ENCODE measurements at regions not wholly inside any gene's neighbourhood (a gene's known extent, or its start where the extent isn't known, plus 50 kb on each side); places are given as distances from the start of the nearest gene placed in this dataset.

DNA sequence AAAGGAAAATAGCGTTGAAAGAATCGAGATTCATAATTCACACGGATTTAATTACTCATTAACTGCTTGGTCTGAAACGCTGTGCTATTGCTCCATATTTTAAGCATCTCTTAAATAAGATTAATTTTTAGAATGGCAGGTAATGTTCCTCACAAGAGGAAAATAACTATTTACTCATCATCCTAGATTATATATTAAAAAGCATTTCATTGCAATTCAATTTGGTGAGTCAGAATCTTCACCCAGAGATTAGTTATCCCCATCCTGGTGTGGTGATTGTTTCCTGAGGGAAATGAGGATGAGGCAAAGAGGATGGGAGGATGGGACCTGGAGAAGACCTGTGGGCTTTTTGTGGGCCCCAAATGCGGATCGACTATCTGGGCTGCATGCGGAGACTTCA, 145.5 kb upstream of the MAP1B start:
- Histone ChIP-seq H3K4me1 (no peaks in the 10 kb centered on the region), H3K9me3 (no peaks in the 10 kb centered on the region), H3K4me3 (no peak overlapping the region), H3K27me3 (no peaks in the 10 kb centered on the region), H3K36me3 (no peaks in the 10 kb centered on the region), H3K27ac (no peak overlapping the region)
- TF ChIP-seq, protein P1, sequence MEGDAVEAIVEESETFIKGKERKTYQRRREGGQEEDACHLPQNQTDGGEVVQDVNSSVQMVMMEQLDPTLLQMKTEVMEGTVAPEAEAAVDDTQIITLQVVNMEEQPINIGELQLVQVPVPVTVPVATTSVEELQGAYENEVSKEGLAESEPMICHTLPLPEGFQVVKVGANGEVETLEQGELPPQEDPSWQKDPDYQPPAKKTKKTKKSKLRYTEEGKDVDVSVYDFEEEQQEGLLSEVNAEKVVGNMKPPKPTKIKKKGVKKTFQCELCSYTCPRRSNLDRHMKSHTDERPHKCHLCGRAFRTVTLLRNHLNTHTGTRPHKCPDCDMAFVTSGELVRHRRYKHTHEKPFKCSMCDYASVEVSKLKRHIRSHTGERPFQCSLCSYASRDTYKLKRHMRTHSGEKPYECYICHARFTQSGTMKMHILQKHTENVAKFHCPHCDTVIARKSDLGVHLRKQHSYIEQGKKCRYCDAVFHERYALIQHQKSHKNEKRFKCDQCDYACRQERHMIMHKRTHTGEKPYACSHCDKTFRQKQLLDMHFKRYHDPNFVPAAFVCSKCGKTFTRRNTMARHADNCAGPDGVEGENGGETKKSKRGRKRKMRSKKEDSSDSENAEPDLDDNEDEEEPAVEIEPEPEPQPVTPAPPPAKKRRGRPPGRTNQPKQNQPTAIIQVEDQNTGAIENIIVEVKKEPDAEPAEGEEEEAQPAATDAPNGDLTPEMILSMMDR (IDR thresholded peaks at IDR 0.05) = no peak
- no peak for TF ChIP-seq POLR2A (IDR thresholded peaks at IDR 0.05)
- no peak for DNase-seq
- intact Hi-C loops (cut with DNase I; ENCODE audit: low total_unique reads) = no loop called here

DNA sequence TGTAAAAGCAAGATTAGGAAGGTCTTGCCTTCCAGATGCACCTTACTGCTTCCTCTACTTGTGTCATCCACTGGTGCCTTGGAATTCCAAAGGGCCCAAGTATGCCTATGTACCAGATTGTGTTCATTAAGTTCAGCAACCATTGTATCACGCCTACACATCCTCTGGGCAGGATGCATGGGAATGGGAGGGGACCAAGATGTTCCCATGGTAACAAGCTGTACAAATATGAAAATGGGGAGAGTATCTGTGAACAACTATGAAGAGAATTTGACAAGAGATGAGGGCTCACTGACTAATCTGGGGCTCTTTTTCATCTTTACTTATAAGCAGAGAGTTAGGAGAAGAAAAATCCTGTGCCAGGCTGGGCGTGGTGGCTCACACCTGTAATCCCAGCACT, 137.8 kb upstream of the MAP1B start:
- H3K27ac ChIP-seq = no peak overlapping the region
- intact Hi-C loops (cut with DNase I; ENCODE audit: low total_unique reads) = no loop called here
- no peaks in the 10 kb centered on the region for H3K36me3 ChIP-seq
- DNase-seq = no peak
- H3K4me3 ChIP-seq = no peak overlapping the region
- no peaks in the 10 kb centered on the region for H3K9me3 ChIP-seq
- no peaks in the 10 kb centered on the region for H3K4me1 ChIP-seq
- no peaks in the 10 kb centered on the region for H3K27me3 ChIP-seq
- no peak for TF ChIP-seq POLR2A (IDR thresholded peaks at IDR 0.05)
- TF ChIP-seq, protein P1 (IDR thresholded peaks at IDR 0.05) = no peak

DNA sequence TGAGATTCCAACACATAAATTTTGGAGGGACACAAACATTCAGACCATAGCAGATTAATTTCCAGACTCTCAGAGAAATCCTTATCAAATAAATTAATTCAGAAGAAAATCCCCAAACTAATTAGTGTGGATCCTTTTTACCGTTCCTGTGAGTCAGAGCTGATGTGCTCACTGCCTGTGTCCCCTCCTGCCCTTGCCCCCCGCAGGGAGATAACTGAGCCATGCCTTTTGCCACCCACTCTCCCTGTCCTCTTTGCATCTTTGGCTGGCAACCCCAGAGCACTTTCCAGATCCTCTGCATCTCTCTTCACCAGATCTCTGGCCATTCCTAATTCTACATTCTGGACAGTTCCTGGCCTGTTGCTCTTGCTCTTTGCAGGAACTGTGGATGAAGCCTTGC, 135.4 kb upstream of the MAP1B start:
- Histone ChIP-seq H3K36me3 (no peaks in the 10 kb centered on the region), H3K4me3 (no peak overlapping the region), H3K4me1 (no peaks in the 10 kb centered on the region), H3K27me3 (no peaks in the 10 kb centered on the region), H3K27ac (no peak overlapping the region), H3K9me3 (no peaks in the 10 kb centered on the region)
- intact Hi-C loops (cut with DNase I; ENCODE audit: low total_unique reads) = no loop called here
- no peak for TF ChIP-seq POLR2A (IDR thresholded peaks at IDR 0.05)
- TF ChIP-seq, protein P1 (IDR thresholded peaks at IDR 0.05) = no peak
- no peak for DNase-seq

DNA sequence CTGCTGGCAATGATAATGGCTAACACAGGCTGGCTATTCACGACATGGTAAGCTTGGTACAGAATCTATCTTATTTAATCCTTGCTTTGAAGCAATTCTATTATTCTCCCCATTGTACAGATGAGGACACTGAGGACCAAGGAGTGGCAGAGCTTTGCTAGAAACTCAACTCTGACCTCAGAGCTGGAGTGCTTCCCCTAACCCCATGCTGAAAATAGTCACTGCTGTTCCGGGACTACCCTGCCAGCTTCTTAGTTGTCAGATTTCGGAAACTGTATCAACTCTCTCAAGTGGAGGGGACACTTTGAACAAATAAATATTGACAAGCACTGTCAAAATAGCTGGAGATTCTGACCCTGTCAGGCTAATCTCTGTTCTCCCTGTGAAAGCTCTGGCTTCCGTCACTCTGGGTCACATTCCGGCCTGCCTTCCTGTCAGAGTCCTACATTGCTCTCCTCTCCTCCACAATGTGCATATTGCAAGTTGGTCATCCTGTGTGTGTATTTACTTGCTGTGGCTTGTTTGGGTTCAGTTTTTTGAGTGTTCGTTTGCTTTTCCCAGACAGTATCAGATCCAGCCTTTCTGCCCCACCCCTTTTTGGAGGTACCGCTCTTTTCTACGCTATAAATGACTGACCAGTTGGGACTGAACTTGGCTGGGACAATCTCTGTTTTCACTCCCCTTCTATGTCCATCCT, 134.3 kb upstream of the MAP1B start:
- H3K27ac ChIP-seq = peak overlapping the region in 1 of 2 donors; percentile 26
- no peaks in the 10 kb centered on the region for H3K36me3 ChIP-seq
- H3K27me3 ChIP-seq = no peaks in the 10 kb centered on the region
- no peaks in the 10 kb centered on the region for H3K4me1 ChIP-seq
- TF ChIP-seq POLR2A (IDR thresholded peaks at IDR 0.05) = no peak
- TF ChIP-seq, protein P1 (IDR thresholded peaks at IDR 0.05) = no peak
- H3K9me3 ChIP-seq = no peaks in the 10 kb centered on the region
- H3K4me3 ChIP-seq = no peak overlapping the region
- intact Hi-C loops (cut with DNase I; ENCODE audit: low total_unique reads) = no loop called here
- no peak for DNase-seq

DNA sequence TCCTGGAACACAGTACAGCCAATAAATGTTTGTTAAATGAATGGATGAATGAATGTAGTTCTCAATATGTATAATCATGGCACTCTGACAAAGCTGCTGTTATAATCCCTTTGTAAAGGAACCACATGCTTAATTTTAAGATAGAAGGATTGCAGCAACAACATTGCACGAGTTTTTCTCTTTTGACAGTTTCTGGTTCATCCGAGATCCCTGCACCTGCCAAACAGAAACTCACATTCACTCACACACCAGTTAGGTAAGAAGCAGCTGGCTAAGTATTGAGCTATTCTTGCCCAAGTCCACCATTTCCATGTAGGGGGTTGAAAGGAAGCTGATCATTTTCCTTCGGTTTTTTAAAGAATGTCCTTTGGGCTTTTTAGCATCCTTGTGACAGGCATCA, 133.7 kb upstream of the MAP1B start:
- no peaks in the 10 kb centered on the region for H3K4me1 ChIP-seq
- H3K27me3 ChIP-seq = no peaks in the 10 kb centered on the region
- H3K27ac ChIP-seq = peak overlapping the region; percentile 20 to 26
- no peaks in the 10 kb centered on the region for H3K36me3 ChIP-seq
- intact Hi-C loops (cut with DNase I; ENCODE audit: low total_unique reads) = no loop called here
- no peak for DNase-seq
- H3K9me3 ChIP-seq = no peaks in the 10 kb centered on the region
- H3K4me3 ChIP-seq = no peak overlapping the region
- TF ChIP-seq POLR2A (IDR thresholded peaks at IDR 0.05) = no peak
- TF ChIP-seq, protein P1 (IDR thresholded peaks at IDR 0.05) = no peak
